IPS DF 4.7 (cell line): ENCODE measurements at regions not wholly inside any gene's neighbourhood (a gene's known extent, or its start where the extent isn't known, plus 50 kb on each side); places are given as distances from the start of the nearest gene placed in this dataset.

Experiments used
- DNase-seq: peaks from one replicate; pipeline ENCODE4 v3.0.0-alpha.2; 2013; ENCODE audit warnings: low spot score; ENCODE audit errors: extremely low read depth

DNA sequence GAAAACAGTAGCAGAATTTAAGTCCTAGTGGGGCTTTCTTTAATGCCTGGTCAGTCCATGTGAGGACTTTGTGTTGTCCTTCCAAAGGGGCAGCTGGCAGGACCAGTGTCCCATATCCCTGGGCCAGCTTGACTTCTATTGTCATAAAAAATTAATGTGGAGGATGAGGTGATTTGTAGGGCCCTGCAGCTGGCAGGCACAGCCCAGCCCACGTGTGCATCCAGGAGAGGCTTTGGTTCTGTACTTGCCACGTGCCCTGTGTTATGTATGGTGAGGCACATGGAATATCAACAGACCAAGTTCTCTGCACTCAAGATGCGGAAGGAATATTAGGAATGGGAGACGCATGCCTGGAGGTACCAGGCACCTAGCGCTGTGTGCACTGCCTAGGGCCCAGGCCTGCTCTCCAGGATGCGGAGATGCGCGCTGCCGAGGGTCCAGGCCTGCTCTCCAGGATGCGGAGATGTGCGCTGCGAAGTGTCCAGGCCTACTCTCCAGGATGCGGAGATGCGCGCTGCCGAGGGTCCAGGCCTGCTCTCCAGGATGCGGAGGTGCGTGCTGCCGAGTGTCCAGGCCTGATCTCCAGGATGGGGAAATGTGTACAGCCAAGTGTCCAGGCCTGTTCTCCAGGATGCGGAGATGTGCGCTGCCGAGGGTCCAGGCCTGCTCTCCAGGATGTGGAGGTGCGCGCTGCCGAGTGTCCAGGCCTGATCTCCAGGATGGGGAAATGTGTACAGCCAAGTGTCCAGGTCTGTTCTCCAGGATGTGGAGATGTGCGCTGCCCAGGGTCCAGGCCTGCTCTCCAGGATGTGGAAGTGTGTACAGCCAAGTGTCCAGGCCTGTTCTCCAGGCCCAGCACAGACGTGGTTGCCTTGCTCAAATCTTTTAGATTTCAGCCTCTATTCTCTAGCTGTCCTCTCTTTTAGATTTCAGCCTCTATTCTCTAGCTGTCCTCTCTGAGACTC, 183.3 kb upstream of the ROPN1 start:
- DNase-seq: no peak

GRCh38 chr3:124177071-124177470, 185.1 kb upstream of the ROPN1 start:
- DNase-seq: no peak

- DNase-seq: no peak
These were observed 186.6 kb upstream of the ROPN1 start for GRCh38 chr3:124178531-124178930.

GRCh38 chr3:124200407-124200806, 208.5 kb upstream of the ROPN1 start:
- no peak for DNase-seq

DNA sequence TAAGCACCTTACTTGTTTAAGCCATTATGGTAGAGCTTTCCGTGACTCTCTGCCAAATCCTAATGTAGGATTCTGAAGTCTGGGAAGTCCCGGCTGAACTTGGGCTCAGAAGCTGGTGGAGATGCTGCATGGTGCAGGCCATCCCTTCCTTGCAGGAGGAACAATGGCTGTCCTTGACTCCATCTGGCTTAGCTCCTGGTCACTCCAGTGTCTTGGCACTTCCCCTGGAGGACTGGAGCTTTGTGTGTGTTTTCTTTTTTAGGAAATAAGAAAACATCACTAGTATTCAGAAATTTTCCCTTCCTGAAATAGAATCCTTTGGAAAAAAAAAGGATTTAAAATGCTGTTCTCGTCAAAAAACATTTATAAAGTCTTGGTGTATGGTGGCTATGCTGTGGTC, 209.3 kb upstream of the ROPN1 start:
- no peak for DNase-seq

- no peak for DNase-seq
These were observed 209.9 kb upstream of the ROPN1 start for GRCh38 chr3:124201786-124202185.

GRCh38 chr3:124202754-124203153, 210.8 kb upstream of the ROPN1 start:
- no peak for DNase-seq

DNA sequence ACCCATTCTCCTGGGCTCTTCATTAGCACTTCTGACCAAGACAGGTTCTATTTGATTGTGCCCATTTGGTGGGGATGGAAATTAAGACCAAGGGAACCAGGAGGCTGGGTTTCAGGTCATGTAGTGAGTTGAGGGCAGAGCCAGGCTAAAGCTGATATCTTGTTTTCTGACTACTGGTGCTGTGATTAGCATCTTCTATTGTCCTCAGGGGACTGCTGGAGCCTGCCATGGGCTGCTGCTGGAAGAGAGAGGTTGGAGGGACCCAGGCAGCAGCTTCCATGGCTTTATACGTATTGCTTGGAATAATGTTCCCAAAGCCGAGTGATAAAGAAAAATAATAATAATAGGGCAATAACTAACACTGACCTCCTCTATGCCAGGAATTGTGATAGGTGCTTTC, 211.4 kb upstream of the ROPN1 start:
- no peak for DNase-seq

DNA sequence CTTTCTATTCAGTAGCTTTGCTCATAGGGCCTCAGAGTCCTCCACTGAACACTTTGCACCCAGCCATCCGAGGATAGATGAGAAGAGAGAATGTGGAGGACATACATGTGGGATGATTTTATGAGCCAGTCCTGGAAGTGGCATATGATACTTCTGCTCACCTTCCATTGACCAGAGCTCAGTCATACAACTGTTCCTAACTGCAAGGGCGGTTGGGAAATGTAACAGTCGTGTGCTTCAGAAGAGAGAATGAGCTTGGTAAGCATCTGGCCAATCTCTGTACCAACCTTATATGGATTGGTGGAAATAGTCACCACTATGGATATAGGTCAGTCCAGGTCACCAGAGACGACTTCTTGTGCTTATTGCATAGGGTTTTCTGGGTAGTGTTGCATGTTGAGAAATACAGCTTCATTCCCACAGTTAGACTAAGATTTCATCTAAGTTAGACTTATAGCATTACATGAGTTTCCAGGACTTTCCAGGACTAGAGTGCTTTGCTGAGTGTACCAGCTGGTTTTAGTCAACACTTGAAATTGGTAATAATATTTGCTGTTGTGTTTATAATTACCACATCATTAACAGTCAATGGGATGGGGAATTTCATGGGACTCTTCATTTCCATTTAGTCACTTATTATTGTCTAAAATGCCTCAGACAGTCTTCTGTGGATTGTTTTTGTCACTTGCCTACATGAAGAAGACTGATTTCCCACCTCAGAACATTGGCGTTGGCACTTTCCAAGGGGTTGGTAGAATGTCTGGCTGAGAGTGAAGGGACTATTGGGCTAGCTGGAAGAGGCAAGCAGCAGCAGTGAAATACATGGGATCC, 214.5 kb upstream of the ROPN1 start:
- DNase-seq: no peak

DNA sequence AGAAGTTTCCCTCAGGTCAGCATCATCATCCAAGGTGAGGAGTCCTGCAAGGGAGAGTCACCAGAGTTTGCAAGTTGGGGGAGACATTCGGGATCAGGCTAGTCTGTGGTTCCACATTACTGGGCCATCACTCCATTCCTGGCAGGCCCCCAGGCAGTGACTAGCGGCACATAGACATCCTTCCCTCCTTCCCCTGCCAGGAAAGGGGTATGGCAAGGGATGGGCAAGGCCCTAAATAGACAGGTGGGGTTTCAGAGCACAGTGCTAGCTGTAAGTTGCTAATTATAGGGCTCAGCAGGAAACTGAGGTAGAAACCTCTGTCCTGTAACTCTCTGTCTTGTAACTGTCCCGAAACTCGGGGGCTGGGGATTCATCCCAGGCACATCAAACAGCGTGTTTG, 215.2 kb upstream of the ROPN1 start:
- DNase-seq: no peak

- no peak for DNase-seq
These were observed 216.1 kb upstream of the ROPN1 start for GRCh38 chr3:124207873-124208485.

DNA sequence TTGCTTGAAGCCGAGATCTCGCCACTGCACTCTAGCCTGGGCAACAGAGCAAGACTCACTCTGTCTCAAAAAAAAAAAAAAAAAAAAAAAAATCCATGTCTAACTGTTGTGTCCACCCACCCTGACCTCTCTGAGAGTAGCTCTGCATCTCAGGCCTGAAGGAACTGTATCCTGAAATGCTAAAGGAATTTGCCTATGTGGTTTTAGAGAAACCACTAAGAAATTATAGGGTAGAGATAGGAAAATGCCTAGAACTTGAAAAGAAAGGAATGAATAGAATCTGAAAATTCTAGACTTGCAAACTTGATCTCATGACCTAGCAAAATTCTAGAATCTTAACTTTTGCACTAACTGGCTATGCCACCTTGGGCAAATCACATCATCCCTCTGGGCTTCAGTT, 217.5 kb upstream of the ROPN1 start:
- DNase-seq: no peak

GRCh38 chr3:124210899-124211298, 219.0 kb upstream of the ROPN1 start:
- no peak for DNase-seq

DNA sequence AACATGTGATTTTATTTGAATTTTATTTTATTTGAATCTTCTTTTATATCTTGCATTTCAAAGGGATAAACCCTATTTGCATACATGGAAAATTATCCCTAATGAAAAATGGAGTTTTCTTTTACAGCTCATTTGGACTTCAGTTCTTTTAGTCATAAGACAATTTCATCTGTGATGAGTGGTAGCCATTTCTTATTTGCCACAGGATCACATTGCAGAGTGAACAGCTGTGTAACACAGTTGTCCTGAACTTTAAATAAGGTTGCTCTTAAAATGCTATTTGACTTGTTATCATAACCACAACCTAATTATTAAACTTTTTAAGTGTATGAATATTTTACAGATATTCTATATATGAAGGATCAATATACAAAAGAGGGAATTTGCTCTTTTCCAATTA, 221.7 kb upstream of the ROPN1 start:
- no peak for DNase-seq

DNA sequence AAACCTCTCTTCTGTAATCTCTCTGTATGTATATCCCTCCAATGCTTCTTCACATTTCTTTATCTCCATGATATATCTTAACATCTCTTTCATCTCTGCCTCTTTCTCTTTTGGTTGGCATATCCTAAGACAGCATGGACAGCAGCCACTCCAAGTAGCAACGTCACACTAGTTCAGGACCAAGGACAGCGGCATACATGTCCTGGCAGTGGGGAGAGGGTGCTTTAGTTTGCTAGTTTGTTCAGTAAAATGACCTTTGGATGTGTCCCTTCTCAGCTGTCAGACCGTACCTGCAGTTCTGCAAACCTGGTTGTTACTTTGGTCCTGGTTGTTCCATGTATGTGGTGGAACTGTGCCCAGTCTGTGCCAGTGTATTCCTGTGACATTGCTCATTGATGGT, 225.6 kb upstream of the ROPN1 start:
- peak; percentile 28 for DNase-seq

- DNase-seq: no peak
These were observed 229.5 kb upstream of the ROPN1 start for GRCh38 chr3:124221422-124221821.

- no peak for DNase-seq
These were observed 231.9 kb upstream of the ROPN1 start for GRCh38 chr3:124223853-124224252.

- DNase-seq: no peak
These were observed 235.3 kb upstream of the ROPN1 start for GRCh38 chr3:124227150-124227630.

DNA sequence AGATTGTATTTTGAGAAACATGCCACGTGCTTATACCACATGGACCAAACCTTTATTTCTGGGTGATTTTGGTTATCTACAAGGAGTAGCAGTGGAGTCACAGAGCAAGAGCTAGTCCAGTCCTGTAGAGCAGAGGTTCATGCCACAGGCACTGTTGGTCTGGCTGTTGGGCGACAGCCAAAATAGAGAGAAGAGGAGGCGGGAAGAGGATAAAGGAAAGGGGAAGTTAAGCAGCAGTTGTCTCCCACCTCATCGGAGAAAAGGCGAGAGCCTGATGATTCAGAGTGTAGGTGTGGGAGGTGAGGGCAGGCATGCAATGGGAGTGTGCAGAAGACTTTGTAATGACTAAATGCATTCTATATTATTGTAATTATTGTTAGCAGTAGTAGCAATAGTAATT, 237.5 kb upstream of the ROPN1 start:
- no peak for DNase-seq

DNA sequence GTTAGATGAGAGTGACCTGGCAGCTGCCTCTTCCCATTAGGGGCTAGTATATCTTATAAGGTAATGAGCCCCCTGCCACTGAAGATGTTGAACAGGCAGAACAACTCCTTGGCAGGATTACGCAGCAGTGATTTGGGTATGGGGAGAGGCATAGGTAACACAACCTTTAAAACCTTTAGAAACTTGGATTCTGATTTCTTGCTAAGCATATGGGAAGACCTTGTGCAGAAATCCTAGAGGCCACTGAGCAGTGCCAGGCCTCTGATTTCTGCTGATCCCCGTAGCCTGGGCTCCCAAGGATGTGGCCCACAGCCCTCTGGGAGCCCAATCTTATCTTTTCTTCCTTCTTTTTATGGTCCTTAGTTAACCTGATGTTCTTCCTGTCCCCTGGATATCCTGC, 237.9 kb upstream of the ROPN1 start:
- DNase-seq: no peak

GRCh38 chr3:124230432-124230831, 238.5 kb upstream of the ROPN1 start:
- no peak for DNase-seq

DNA sequence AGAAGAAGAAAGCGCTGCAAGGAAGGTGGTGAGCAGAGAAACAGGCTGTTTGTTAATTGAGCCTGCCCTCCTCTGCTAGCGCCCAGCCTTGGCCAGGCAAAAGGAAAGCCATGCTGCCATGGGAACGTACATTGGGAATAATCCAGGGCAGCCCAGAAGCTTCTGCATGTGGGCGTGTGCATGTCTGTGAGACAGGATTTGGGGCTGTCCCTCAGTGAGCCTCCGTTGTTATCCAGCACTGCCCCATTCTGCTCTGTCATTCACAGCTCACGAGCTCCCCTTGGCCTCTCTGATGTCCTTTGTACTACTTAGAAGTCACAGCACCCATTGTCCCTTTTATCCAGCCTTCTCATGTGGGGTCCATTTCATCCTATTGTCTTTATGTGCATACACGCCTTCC, 239.1 kb upstream of the ROPN1 start:
- DNase-seq: no peak
